GM19238 (cell line): ENCODE measurements at regions not wholly inside any gene's neighbourhood (a gene's known extent, or its start where the extent isn't known, plus 50 kb on each side); places are given as distances from the start of the nearest gene placed in this dataset.
A peak's percentile ranks its signal among the peaks of the same experiment; 100 is the strongest.
"Not testable (repeated sequence)": the region's sequence is repeated elsewhere in the genome, so short reads cannot be mapped to it uniquely, and the experiment has no call there.

Experiments
- DNase-seq: peaks from one replicate; pipeline ENCODE4 v3.0.0; 2011; ENCODE audit warnings: low spot score; ENCODE audit not compliant: insufficient read length

DNA sequence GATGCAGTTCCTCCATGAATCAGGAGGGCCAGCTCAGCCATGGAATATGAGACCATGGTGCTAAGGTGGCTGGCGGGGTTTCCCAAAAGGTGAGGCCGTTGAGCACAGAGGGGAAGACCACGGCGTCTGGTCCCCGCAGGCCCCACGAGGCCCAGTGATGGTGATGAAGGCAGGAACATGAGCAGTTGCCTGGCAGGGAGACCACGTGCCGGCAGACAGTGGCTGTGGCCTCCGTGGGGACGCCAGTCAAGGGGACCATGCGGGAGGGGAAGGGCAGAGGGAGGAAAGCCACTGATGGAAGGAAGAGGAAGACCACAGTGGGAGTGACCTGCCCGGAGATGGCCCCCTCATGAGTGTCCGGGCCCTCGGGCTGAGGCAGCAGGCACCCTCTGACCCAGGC is 220.9 kb upstream of the SGCG start:
- DNase-seq = not testable (repeated sequence)

DNA sequence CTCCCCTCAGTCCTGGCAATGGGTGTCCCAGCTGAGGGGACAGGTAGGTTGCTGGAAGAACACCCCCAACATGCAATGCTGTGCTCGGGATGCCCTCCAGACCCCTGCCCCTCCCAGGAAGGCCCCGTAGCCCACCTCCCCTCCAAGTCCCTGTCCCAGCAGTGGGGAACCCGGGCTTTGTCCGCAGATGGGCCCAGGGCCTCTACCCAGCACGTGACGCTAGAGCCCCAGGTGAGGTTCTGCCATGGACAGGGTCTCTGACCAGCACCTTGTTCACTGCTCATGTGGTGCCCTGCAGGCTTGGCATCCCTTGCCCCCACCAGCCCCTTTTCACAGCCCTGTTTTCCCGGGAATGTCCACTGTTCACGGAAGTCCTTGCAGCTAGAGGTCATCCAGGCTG is 220.0 kb upstream of the SGCG start:
- DNase-seq = no peak

DNA sequence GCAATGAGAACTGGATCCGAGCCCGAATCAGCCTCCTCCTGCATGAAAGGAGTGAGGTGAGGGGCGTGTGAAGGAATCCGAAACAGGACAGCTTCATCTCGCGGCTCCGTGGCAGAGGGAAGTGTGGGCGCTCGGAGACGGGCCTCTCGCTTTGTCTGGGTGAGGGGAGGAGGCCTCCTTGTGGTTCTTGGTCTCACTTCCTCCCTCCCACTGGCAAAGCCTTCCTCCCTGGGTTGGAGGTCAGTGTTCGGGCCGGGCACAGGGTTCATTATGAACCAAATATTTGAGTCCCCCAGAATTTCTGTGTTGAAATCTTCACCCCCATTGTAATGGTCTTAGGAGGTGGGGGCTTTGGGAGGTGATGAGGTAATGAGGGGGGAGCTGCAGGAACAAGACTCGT is 219.4 kb upstream of the SGCG start:
- DNase-seq = not testable (repeated sequence)

DNA sequence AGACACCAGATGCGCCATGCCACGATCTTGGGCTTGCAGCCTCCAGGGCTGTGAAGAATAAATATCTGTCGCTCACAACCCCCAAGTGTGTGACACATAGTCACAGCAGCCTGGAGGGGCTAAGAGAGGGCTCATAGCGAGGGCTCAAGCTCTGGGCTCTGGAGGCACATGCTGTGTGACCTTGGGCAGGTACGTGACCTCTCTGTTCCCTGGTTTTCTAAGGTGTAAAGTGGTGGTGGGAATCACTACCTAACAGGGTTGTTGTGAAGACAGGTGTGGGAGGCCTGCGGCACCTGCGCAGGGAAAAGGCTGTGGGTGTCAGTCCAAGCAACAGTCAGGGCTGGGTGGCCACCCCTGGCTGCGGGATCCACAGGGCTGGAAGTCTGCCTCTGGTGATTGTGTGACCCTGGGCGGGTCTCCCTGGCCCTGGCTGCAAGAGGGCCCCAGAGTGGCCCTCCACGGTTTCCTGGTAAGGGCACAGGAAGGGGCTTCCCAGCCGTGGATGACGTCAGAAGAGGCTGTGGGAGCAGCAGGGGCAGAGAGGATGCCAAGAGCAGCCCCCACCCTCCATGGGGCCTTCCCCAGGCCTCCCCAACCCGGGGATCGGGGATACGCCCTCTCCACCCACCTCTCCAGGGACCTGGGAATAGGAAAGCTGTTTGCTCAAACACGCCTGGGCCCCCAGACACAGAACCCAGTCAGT is 218.8 kb upstream of the SGCG start:
- DNase-seq = no peak

DNA sequence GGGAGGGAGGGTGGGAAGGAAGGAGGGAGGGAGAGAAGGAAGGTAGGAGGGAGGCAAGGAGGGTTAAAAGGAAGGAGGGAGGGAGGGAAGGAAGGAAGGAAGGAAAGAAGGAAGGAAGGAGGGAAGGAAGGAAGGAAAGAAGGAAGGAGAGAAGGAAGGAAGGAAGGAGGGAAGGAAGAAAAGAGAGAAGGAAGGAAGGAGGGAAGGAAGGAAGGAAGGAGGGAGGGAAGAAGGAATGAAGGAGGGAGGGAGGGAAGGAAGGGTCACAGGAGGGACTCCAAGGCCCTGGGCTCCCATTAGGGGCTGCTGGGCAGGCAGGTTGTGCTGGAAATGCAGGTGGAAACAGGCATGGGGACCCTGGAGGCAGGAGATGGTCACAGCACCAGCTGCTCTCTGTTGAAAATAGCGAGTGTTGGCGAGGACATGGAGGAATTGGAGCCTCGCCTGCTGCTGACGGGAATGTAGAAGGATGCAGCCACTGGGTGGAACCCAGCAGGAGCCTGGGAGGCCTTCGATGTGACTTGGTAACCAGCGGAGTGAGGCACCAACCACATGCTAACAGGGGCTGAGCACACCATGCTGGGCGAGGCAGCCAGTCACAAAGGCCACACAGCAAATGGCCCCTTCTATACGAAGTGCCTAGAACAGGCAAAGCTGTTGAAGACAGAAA is 217.3 kb upstream of the SGCG start:
- not testable (repeated sequence) for DNase-seq

DNA sequence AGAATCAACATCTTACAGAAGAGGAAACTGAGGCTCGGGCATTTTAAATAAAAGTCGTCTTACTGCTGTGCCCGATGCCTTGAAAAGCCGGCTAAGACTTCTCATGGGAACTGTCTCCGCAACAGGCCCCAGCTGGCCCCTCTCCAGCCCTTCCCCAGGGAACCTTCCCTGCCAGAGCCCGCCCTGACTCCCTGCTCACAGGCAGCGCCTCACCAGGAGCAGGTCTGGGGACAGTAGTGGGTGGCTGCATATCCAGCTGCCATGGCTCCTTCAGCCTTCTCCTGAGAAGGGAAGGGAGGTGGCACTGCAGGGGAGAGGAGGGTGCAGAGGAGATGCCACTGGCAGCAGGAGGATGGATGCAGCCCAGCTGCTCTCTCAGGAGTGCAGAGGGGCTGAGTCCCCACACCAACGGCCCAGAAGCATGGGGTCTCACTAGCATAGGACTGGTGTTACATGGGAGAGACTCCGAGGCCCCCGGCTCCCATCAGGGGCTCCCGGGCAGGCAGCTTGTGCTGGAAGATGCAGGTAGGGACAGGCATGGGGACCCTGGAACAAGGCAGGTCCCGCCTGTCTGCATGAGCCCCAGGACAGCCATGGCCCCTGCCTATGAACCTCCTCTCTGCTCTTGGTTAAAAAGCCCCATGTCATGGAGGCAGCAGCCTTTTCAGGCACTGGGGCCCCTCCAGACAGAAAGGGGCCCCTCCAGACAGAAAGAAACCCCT is 216.4 kb upstream of the SGCG start:
- no peak for DNase-seq

DNA sequence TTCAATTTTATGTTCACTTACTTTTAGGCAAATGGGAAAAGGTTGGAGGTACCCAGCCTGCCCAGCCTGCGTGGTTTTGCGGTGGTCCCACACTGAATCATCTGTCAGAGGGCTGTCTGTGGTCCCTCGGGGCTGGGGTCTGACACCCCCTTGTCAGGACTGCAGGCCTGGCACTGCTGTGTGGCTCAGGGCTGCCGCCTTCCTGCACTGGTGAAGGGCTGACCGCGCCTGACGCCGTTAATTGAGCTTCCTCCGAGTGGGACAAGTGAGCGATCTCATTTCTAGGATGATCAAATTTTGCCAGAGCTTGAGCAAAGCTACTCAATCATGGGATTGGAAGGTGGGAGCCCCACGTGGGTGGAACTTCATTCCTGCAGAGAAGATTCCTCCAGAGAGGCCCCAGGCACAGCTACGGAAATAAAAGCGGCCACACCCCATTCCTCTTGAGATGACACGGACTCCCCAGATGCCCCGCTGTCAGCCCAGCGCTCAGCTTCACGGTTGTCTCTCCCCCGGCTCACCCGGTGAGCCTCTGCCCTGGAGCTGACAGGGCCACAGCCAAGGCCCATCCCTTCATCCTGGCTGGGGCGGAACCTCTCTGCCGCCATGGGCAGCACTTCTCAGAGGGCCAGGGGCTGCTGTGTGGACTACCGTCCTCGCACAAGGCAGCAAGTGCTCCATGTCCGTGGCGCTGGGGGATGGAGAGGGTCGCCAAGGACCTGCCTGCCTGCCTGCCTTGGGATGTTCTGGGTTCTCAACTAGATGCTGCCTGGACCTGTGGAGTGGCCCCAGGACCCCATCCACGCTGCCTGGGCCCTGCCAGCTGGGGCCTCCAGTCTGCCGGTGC is 215.5 kb upstream of the SGCG start:
- DNase-seq = not testable (repeated sequence)

DNA sequence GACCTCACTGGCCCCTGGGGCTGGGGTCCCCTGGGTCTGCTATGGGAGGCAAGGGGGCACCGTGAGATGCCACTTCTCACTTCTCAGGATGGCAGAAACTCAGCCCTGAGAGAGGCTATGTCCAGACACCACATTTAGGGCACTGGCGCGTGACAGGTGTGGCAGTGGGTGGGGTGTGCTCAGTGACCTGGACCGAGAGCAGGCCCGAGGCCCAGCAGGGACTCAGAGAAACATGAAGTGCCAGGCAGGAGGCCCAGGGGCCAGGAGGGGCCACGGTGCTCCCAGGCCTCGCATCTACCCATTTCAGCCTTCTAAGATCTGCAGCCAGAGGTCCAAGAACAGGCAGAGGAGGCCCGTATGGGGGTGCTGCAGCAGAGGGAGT is 214.9 kb upstream of the SGCG start:
- DNase-seq = not testable (repeated sequence)

DNA sequence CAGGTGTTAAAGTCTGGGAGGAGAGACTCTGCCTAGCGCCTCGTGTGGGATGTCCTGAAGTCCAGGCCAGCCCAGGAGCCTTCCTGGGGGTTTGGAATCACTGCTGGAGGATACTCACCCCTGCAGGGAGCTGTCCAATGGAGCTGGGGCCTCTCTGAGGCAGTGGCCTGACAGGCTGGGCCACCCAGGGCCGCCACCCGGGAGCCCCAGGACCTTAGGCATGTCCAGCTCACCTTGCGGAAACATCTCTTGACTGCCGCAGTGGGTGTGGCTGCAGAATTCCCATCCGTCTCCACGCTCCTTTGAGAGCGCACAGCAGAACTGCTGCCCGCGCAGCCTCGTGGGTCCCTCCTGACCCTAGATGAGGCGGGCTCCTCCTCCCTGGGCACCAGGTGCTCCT is 214.0 kb upstream of the SGCG start:
- not testable (repeated sequence) for DNase-seq

DNA sequence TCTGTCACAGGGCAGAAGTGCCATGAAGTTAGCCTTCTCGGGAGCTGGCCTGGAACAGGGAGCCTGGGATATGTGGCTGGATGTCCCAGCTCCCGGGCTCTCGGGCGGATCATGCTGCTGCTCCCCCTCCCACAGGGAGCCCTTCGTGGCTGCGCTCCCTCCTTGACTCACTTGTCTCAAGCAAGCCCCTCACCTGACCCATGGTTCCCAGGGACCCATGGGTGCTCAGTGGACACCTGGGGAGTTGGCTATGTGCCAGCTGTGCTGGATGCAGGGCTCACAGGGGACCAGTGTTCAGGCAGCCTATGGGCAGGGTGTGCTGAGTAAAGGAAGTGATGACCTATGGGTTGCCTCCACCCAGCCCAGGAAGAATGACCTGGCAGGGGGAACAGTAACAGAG is 213.1 kb upstream of the SGCG start:
- no peak for DNase-seq

DNA sequence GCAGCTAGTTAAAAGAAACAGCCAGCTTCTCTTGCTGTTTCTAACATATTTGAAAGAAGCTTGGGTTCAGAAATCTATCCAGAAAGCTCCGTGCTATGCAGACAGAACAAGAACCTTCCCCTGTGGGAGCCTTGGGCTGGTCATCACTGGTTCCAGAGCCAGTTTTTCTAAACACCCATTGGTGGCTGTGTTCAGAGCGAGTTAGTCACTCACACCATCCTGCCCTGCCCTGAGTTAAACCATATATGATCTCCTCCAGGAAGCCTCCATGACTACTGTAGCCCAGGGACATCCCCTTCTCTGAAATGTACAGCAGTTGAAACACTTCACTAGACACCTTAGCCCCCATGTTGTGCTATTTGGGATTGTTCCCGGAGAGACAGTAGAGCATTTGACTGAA is 200.8 kb upstream of the SGCG start:
- DNase-seq = no peak

DNA sequence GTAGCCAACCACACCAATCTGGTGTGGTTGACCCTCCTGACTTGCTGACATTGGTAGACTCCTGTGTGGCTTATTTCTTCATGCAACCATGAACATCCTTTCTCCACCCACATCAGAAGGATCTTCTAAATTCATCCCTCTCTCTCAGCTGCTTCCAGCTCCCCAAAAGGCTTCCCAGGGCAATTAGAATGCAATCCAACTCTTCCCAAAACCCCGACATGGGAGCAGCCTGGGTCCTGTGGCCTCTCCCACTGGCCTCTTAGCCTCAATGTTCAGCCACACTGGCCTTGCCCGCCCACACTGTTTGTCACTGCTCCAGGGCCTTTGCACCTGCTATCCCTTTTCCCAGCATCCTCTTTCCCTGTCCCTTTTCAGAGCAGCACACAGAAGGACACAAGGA is 199.8 kb upstream of the SGCG start:
- no peak for DNase-seq

DNA sequence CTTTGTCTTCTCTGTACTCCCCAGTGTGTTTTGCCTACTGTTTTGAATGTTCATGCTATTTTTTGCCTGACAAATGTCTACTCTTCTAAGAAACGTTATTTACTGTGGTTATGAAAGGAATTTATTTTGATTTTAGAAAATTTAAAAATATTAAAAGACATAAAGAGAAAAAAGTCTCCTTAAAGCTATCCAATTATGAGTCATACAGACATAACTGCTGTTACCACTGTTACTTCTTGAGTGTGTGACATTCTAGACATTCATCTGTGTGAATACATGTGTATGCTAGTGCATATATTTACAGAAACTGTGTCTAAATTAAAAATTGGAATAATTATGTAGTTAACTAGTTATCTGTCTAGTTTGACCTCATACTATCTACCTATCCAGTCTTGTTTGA is 187.6 kb upstream of the SGCG start:
- no peak for DNase-seq

DNA sequence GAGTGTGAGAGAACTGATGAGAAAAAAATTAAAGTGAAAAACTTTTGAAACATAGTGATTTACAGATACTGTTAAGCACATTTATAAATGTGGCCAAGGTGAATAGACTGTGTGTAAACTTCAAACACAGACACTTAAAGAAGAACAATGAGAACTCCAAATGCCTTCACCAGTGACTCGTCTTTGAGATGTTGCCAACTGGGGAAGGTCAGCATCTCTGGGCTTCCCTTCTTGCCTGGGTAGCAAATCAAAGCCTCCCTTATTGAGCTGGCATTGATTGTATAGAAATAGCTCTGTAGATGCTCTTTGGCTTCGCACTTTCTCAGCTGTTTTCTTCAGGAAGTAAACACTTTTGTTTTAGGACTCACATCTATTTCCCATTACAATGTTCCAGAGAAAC is 177.3 kb upstream of the SGCG start:
- no peak for DNase-seq

DNA sequence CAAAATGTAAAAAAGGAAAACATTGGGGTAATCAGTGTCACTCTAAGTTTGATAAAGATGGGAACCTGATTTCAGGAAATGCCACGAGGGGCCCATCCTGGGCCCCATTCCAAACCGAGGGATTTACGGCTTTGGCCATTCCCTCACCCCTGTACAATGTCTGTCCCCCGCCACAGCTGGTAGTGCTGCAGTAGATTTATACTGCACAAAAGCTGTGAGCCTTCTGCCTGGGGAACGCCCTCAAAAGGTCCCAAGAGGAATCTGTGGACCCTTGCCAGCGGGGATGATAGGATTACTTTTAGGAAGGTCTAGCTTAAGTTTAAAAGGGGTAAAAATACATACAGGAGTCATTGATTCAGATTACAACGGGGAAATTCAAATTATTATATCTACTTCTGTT is 173.4 kb upstream of the SGCG start:
- DNase-seq = no peak

DNA sequence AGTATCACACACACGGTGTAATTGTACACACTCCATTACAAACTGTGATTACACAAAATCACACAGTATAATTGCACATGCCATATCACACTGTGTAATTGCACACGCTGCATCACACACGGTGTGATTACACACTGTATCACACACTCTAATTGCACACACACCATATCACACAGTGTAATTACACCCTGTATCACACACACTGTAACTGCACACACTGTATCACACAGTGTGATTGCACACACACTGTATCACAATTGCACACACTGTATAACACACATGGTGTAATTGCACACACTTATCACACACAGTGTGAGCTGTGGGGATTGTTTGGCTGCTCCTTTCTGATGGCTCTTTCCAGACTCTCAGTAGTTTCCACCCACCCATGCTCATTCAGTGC is 162.6 kb upstream of the SGCG start:
- DNase-seq = no peak

DNA sequence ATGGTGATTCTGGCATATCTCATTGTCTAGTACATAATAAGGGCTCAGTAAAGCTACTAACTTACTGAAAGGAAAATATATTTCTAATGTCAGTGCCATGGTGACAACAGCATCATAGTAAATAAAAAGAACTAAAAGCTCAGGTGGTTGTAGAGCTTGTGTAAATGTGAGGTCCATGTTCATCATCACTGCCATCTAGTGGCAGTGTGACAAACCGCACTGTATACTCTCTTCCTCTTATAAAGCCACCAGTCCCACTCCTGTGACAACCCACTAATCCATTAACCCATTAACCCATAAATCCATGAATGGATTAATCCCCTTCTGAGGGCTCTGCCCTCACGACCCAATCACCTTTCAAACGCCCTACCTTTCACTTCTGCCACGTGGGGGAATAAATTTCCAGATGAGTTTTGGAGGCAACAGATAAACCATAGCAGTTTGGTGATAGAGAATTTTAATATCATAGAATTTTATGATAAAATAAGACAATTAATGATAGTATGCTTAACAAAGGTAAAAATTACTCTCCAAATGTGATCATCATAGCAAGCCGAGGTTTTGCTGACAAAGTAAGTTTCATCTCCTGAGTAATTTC is 160.4 kb upstream of the SGCG start:
- DNase-seq = peak; percentile 5

DNA sequence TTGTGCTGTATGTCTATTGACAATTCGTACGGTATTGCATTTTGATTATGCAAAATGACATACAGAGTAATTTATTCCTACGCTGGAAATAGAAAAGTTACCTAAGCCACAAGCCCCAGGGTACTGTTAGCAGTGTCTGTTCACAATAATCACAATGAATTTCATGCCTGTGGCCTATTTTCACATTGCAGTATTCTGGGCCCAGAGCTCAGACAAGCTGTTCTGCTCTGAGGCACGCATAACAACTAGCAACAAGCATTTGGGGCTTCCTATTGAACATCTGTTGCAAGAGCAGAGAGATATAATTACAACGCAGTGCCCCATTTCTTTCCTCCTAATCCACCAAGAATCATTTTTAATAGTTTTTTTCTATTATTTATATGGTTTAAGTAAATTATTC is 158.9 kb upstream of the SGCG start:
- DNase-seq = no peak

DNA sequence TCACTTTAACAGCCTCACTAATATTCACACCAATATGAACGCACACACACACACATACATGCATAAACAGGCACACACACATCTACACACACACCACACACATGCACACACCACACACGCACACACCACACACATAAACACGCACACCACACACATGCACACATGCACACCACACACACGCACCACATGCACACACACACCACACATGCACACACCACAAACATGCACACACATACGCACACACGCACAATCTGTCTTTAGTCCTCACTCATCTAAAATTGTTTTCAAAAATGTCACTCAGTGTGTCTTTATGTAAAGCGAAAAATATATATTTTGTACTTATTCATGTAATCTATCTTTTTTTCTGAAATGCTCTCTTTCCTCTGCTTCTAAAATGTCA is 158.1 kb upstream of the SGCG start:
- DNase-seq = no peak

DNA sequence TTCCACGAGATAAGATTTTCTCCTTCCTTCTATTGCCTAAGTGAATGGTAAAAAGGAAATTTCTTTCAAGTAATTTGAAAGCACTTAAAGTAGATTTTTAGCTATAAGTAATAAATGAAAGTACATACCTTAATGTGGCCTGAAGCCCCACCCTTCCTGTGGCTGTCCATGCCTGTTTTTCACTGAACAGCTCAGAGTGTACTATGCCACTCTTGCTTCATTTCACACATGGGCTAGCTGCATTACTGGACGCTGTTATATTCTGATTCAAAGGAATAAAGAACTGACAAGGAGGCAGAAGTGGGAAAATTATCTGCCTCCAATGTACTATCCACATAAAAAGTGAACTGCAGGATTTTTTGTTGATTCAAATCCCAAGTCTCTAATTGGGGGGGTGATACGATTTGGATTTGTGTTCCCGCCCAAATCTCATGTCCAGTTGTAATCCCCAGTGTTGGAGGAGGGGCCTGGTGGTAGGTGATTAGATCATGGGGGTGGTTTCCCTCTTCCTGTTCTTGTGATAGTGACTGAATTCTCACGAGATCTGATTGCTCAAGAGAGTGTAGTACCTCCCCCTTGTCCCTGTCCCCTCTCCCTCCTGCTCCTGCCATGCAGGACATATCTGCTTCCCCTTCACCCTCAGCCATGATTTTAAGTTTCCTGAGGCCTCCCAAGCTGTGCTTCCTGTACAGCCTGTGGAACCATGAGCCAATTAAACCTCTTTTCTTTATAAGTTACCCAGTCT is 154.7 kb upstream of the SGCG start:
- DNase-seq = no peak
